Prostate gland (tissue), 2 donors: ENCODE measurements at regions not wholly inside any gene's neighbourhood (a gene's known extent, or its start where the extent isn't known, plus 50 kb on each side); places are given as distances from the start of the nearest gene placed in this dataset.

ENCODE experiments used
- CTCF ChIP-seq, 4 experiments: fragments of 200-600 bp in 2 of 4; fragments of 450-650 bp in 2 of 4; sonication (generic) in 2 of 4; IDR thresholded peaks; 1 replicate in 3 of 4; 2 replicates in 1 of 4; pipeline ENCODE4 v1.5.1; 2016 to 2019; ENCODE audit warnings: antibody characterized with exemption in 4 of 4, mild to moderate bottlenecking in 2 of 4, moderate library complexity in 2 of 4
- POLR2A ChIP-seq: fragments of 450-650 bp; IDR thresholded peaks from one replicate; pipeline ENCODE4 v1.6.1; 2016; ENCODE audit warnings: antibody characterized with exemption, mild to moderate bottlenecking

DNA sequence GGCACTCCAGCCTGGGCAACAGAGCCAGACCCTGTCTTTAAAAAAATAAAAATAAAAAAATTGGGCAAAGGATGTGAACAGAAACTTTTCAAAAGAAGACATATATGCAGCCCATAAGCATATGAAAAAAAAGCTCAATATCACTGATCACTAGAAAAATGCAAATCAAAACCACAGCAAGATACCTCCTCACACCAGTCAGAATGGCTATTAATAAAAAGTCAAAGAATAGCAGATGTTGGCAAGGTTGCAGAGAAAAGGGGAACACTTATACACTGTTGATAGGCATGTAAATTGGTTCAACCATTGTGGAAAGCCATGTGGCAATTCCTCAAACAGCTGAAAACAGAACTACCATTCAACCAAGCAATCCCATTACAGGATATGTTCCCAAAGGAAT lies 204.1 kb upstream of the SRD5A2 start:
- TF ChIP-seq CTCF (IDR thresholded peaks at IDR 0.05) (no peak), POLR2A (no peak)
